IMR-90 (cell line): ENCODE measurements at regions not wholly inside any gene's neighbourhood (a gene's known extent, or its start where the extent isn't known, plus 50 kb on each side); places are given as distances from the start of the nearest gene placed in this dataset.

Experiments used
- ATAC-seq: fragments of 200-7000 bp; cut with Tn5 transposase; 2 replicates; pipeline ENCODE4 v1.9.1; 2020; ENCODE audit warnings: low read depth, mild to moderate bottlenecking, moderate library complexity
- BruUV-seq: library from RNA; stranded (reverse); fragments of 400-500 nt; replicated peaks from 2 replicates; lab custom pipeline; 2021; lab: Mats Ljungman, UMichigan
- CTCF ChIA-PET: fragments of 300-600 bp; formaldehyde crosslinking; extraction: SDS; loops from one replicate; lab custom pipeline; 2021; ENCODE audit warnings: antibody characterized with exemption; lab: Yijun Ruan, JAX
- POLR2A ChIA-PET: fragments of 300-600 bp; sonication (Branson Sonifier 250); formaldehyde crosslinking; loops from one replicate; lab custom pipeline; 2022; ENCODE audit warnings: antibody characterized with exemption; ENCODE audit not compliant: unreplicated experiment; lab: Charles Lee
- DNase-seq: peaks from one replicate; pipeline ENCODE4 v3.0.0; 2013
- H2AFZ ChIP-seq: replicated peaks from 2 replicates; pipeline ENCODE3; 2013; ENCODE audit warnings: low read length, mild to moderate bottlenecking; ENCODE audit not compliant: poor library complexity
- H2AK5ac ChIP-seq: 2 replicates; pipeline ENCODE4 v1.6.1; 2013; ENCODE audit warnings: low read depth, low read length, inconsistent platforms
- H2AK9ac ChIP-seq: replicated peaks from 2 replicates; pipeline ENCODE3; 2013; ENCODE audit warnings: mild to moderate bottlenecking, low read depth, low read length, moderate library complexity; ENCODE audit not compliant: poor library complexity
- H2BK120ac ChIP-seq: 2 replicates; pipeline ENCODE4 v1.6.1; 2013; ENCODE audit warnings: low read depth, low read length, inconsistent platforms
- H2BK15ac ChIP-seq: 3 replicates; pipeline ENCODE4 v1.6.1; 2013; ENCODE audit warnings: low read depth, low read length, inconsistent platforms
- H2BK20ac ChIP-seq: 2 replicates; pipeline ENCODE4 v1.6.1; 2013; ENCODE audit warnings: low read depth, mild to moderate bottlenecking, inconsistent platforms, low read length, moderate library complexity
- H2BK5ac ChIP-seq: 2 replicates; pipeline ENCODE4 v1.6.1; 2013; ENCODE audit warnings: mild to moderate bottlenecking, low read depth, low read length, inconsistent platforms; ENCODE audit not compliant: poor library complexity, severe bottlenecking
- H3K14ac ChIP-seq: replicated peaks from 2 replicates; pipeline ENCODE4 v1.6.1; 2013; ENCODE audit warnings: low read depth, low read length, inconsistent platforms
- H3K18ac ChIP-seq: 2 replicates; pipeline ENCODE4 v1.6.1; 2013; ENCODE audit warnings: low read depth, low read length, control low read depth
- H3K23ac ChIP-seq: 2 replicates; pipeline ENCODE4 v1.6.1; 2013; ENCODE audit warnings: low read depth, low read length, inconsistent platforms
- H3K27ac ChIP-seq: 2 replicates; pipeline ENCODE4 v1.5.1; 2013; ENCODE audit warnings: mild to moderate bottlenecking, control low read depth, low read length; ENCODE audit not compliant: insufficient read depth
- H3K27me3 ChIP-seq: 2 replicates; pipeline ENCODE4 v1.6.1; 2013; ENCODE audit warnings: low read length; ENCODE audit not compliant: control insufficient read depth, insufficient read depth
- H3K36me3 ChIP-seq: 2 replicates; pipeline ENCODE4 v1.6.1; 2013; ENCODE audit warnings: low read length, mixed read lengths; ENCODE audit not compliant: control insufficient read depth, insufficient read depth
- H3K4ac ChIP-seq: 2 replicates; pipeline ENCODE4 v1.6.1; 2013; ENCODE audit warnings: low read depth, low read length, inconsistent platforms
- H3K4me1 ChIP-seq: 2 replicates; pipeline ENCODE4 v1.6.1; 2013; ENCODE audit warnings: low read length, mixed read lengths; ENCODE audit not compliant: control insufficient read depth, insufficient read depth
- H3K4me2 ChIP-seq: 2 replicates; pipeline ENCODE4 v1.6.1; 2013; ENCODE audit warnings: low read depth, mild to moderate bottlenecking, control low read depth, low read length, moderate library complexity
- H3K4me3 ChIP-seq: 2 replicates; pipeline ENCODE4 v1.5.1; 2013; ENCODE audit warnings: low read depth, mild to moderate bottlenecking, control low read depth, low read length, moderate library complexity; ENCODE audit not compliant: insufficient read depth
- H3K56ac ChIP-seq: 2 replicates; pipeline ENCODE4 v1.6.1; 2013; ENCODE audit warnings: low read length, inconsistent platforms; ENCODE audit not compliant: insufficient read depth; ENCODE audit errors: extremely low read depth
- H3K79me1 ChIP-seq, 2 experiments: 2 replicates each; pipeline ENCODE4 v1.6.1; 2013; ENCODE audit warnings: low read length in 2 of 2, inconsistent platforms in 1 of 2, low read depth in 1 of 2
- H3K9ac ChIP-seq: 2 replicates; pipeline ENCODE4 v1.6.1; 2013; ENCODE audit warnings: low read depth, low read length, control low read depth
- H3K9me1 ChIP-seq: 2 replicates; pipeline ENCODE4 v1.6.1; 2013; ENCODE audit warnings: low read length, inconsistent platforms; ENCODE audit not compliant: insufficient read depth
- H3K9me3 ChIP-seq: 2 replicates; pipeline ENCODE4 v1.6.1; 2013; ENCODE audit warnings: low read length; ENCODE audit not compliant: control insufficient read depth, insufficient read depth
- H4K20me1 ChIP-seq: 2 replicates; pipeline ENCODE4 v1.6.1; 2013; ENCODE audit warnings: low read length, inconsistent platforms; ENCODE audit not compliant: insufficient read depth
- H4K5ac ChIP-seq: 2 replicates; pipeline ENCODE4 v1.6.1; 2013; ENCODE audit warnings: mild to moderate bottlenecking, low read depth, low read length, control low read depth
- H4K8ac ChIP-seq, 2 experiments: 2 replicates each; pipeline ENCODE4 v1.6.1; 2013; ENCODE audit warnings: low read depth in 2 of 2, low read length in 2 of 2, control low read depth in 1 of 2, inconsistent platforms in 1 of 2
- H4K91ac ChIP-seq: 2 replicates; pipeline ENCODE4 v1.6.1; 2013; ENCODE audit warnings: low read depth, low read length, inconsistent platforms; ENCODE audit not compliant: insufficient read depth
- MAFK ChIP-seq: IDR thresholded peaks from 2 replicates; pipeline ENCODE4 v1.6.1; 2012; ENCODE audit warnings: low read depth, low read length, improper control_type of control experiment
- MXI1 ChIP-seq: IDR thresholded peaks from 2 replicates; pipeline ENCODE4 v1.6.1; 2012; ENCODE audit warnings: low read depth, mild to moderate bottlenecking, low read length, moderate library complexity, borderline replicate concordance
- RFX5 ChIP-seq: IDR thresholded peaks from 2 replicates; pipeline ENCODE4 v1.8.0; 2012; ENCODE audit warnings: low read depth, mild to moderate bottlenecking, low read length, moderate library complexity
- SMC3 ChIP-seq: fragments of 150-350 bp; IDR thresholded peaks from 2 replicates; pipeline ENCODE4 v1.6.1; 2016; ENCODE audit warnings: low read depth, mild to moderate bottlenecking, antibody characterized with exemption, low read length, moderate library complexity
- WGBS, 2 experiments: methylation state at CpG; one replicate each; pipeline versions ENCODE4 v1.1.5 to v1.1.7; 2013; ENCODE audit warnings: missing lambda C conversion rate in 2 of 2; ENCODE audit not compliant: insufficient read length in 1 of 2; ENCODE audit errors: extremely low coverage in 2 of 2; 5-methylcytosine and 5-hydroxymethylcytosine counted together
- dilution Hi-C: fragments of 300-500 bp; cut with HindIII; formaldehyde crosslinking; loops from one replicate; pipeline ENCODE4 v1.14.3; 2018; ENCODE audit warnings: low sequenced_read_pairs; ENCODE audit not compliant: unreplicated experiment
- in situ Hi-C: fragments of 300-500 bp; cut with MboI; formaldehyde crosslinking; loops from 3 replicates; pipeline ENCODE4 v1.14.3; 2019; ENCODE audit warnings: low sequenced_read_pairs, inconsistent platforms, mixed read lengths
- intact Hi-C: fragments of 100-400 bp; cut with micrococcal nuclease; formaldehyde crosslinking; loops from 2 replicates; pipeline ENCODE4 v1.10.0; 2022
- TF ChIP-seq, protein P1 (sequence below): conservative IDR thresholded peaks from 2 replicates; pipeline ENCODE4 v1.5.1; 2012; ENCODE audit warnings: mild to moderate bottlenecking, low read depth, low read length, improper control_type of control experiment

DNA sequence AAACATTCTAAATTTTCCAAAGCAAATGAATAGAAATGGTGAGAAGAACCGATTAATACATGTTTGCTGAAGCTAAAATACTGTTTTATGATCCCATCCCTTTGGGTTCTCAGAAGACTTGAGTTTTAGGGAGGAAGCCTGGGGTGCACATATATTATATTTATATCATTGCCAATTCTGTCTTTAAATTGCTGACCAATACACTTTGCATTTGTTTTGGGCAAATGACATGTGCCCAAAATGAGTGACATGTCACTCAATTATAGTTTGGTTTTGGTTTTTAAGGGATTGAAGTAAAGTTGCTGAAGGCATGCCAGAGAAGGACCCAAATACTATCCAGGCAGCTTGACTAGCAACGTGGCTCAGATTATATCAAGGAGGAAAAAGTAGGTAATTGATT, 50.3 kb upstream of the SP3 start:
- Histone ChIP-seq H3K4me2 (no peak overlapping the region), H3K27me3 (no peaks in the 10 kb centered on the region), H3K4me1 (peaks cover 13% of the 10 kb centered on the region), H4K8ac (no peak overlapping the region), H3K23ac (no peak overlapping the region), H2AK5ac (no peak overlapping the region), H3K18ac (no peak overlapping the region), H3K36me3 (no peaks in the 10 kb centered on the region), H2BK20ac (no peak overlapping the region), H2BK120ac (no peak overlapping the region), H3K56ac (no peak overlapping the region), H3K9ac (no peak overlapping the region), H2AFZ (no peak overlapping the region), H4K20me1 (no peaks in the 10 kb centered on the region), H3K4ac (no peak overlapping the region), H3K4me3 (no peak overlapping the region), H4K91ac (no peak overlapping the region), H3K79me1 (no peaks in the 10 kb centered on the region), H3K27ac (no peak overlapping the region), H2BK15ac (no peak overlapping the region), H2BK5ac (no peak overlapping the region), H3K14ac (no peak overlapping the region), H3K9me3 (no peaks in the 10 kb centered on the region), H3K9me1 (no peaks in the 10 kb centered on the region), H2AK9ac (no peak overlapping the region), H4K5ac (no peak overlapping the region)
- TF ChIP-seq RFX5 (no peak), MXI1 (no peak), SMC3 (no peak), MAFK (peak; percentile 59)
- TF ChIP-seq, protein P1, sequence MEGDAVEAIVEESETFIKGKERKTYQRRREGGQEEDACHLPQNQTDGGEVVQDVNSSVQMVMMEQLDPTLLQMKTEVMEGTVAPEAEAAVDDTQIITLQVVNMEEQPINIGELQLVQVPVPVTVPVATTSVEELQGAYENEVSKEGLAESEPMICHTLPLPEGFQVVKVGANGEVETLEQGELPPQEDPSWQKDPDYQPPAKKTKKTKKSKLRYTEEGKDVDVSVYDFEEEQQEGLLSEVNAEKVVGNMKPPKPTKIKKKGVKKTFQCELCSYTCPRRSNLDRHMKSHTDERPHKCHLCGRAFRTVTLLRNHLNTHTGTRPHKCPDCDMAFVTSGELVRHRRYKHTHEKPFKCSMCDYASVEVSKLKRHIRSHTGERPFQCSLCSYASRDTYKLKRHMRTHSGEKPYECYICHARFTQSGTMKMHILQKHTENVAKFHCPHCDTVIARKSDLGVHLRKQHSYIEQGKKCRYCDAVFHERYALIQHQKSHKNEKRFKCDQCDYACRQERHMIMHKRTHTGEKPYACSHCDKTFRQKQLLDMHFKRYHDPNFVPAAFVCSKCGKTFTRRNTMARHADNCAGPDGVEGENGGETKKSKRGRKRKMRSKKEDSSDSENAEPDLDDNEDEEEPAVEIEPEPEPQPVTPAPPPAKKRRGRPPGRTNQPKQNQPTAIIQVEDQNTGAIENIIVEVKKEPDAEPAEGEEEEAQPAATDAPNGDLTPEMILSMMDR: no peak
- intact Hi-C loops: no loop called here
- DNase-seq: no peak
- dilution Hi-C loops: no loop called here
- no CpG with 5 or more reads among the region's 2 CpGs for WGBS, 2 experiments
- no TSS peak for BruUV-seq
- no peak for ATAC-seq
- ChIA-PET POLR2A (no interaction called here), CTCF (interaction anchor here (0.9 kb wide), 1 partner anchor 10 kb away, joined by 3 read pairs; no protein-coding TSS in a partner anchor)
- in situ Hi-C loops: no loop called here
